ENCODE measurements at regions not wholly inside any gene's neighbourhood (a gene's known extent, or its start where the extent isn't known, plus 50 kb on each side); places are given as distances from the start of the nearest gene placed in this dataset.

DNA sequence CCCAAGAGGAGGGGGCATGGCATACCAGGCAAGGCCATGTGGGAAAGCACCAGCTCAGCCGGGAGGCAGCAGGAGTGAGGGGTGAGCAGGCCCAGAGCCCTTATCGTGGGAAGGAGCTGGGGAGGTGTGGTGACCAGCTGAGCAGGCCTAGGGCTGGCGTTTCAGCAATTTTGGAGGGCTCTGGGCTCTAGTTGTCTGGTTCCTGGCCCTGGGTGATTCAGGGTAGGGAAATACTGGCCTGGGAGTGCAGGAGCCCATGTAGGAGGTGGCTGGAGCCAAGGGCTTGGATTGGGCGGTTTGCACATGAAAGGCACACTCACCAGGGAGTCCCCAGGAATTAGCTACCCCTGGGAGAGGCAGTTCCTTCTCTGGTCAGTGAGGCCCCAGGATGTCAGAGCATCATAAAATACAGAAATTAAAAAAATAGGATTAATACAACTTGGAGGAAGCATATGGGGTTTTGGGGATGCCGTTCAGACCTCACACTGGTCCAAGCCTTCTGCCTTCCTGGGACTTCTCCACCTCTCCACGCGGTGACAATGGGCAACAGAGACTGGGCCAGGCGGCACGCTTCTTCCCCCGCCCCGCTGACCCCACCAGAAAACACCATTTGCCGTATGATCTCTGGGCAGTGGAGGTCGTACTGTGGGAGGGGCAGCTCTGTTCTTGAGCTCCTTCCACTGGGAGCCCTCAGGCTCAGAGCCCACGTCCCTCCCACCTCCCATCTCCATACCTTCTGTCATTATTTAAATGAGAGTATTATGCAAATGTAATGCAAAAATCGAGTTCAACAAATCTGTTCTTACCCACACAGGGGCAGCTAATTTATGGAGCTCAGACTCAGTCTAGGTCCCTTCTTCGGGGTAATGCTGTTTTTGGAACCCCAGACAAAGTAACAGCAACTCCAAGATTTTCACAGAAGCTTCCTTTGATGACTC lies 133.0 kb upstream of the FAM20C start:
- Histone ChIP-seq H3K36me3 (ENCODE audit: insufficient read depth in 1 of 2, low read depth in 1 of 2) (no peaks in the 10 kb centered on the region), H3K4me3 (no peak overlapping the region), H3K4me1 (peaks cover 3% of the 10 kb centered on the region), H3K27ac (no peak overlapping the region), H3K27me3 (ENCODE audit: insufficient read depth in 3 of 3, low read length in 2 of 3) (no peaks in the 10 kb centered on the region), H3K9me3 (no peaks in the 10 kb centered on the region)
- intact Hi-C loops (cut with DNase I), result no loop called here
- WGBS, 3 donors, result 71 to 72% (median 71%) methylated on average over 16 of the region's 16 CpGs
- DNase-seq (no peak), ATAC-seq (no peak)
- TF ChIP-seq, protein P1, sequence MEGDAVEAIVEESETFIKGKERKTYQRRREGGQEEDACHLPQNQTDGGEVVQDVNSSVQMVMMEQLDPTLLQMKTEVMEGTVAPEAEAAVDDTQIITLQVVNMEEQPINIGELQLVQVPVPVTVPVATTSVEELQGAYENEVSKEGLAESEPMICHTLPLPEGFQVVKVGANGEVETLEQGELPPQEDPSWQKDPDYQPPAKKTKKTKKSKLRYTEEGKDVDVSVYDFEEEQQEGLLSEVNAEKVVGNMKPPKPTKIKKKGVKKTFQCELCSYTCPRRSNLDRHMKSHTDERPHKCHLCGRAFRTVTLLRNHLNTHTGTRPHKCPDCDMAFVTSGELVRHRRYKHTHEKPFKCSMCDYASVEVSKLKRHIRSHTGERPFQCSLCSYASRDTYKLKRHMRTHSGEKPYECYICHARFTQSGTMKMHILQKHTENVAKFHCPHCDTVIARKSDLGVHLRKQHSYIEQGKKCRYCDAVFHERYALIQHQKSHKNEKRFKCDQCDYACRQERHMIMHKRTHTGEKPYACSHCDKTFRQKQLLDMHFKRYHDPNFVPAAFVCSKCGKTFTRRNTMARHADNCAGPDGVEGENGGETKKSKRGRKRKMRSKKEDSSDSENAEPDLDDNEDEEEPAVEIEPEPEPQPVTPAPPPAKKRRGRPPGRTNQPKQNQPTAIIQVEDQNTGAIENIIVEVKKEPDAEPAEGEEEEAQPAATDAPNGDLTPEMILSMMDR (IDR thresholded peaks at IDR 0.05), result no peak

DNA sequence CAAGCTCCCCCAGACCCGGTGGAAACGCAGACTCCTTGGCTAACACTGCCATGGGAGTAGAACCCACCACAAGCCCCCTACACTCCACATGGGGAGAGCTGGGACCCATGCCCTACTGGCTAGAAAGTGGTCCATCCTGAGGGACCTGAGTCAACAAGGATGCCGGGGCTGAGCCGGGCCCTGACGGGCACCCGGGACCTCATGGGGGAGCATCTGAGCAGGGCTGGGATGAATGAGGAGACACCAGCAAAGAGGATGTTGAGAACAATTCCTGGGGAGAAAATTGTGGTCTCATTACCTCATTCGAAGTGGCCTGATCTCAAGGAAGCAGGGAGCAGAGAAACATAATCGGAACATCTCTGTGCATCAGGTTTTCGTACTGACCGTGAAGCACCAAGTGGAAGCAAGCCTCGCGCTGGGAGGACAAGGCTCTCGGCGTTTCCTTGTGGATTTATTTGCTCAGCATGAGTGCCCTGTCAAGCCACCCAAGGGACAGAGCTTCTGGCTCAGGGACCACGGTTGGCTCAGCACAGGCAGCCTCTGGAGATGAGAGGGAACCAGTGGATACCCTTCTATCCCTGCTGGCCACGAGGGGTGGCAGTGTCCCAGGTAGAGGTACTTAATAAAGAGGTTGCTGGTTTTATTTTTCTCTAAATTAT lies 132.2 kb upstream of the FAM20C start:
- WGBS, 3 donors, result 84 to 89% (median 84%) methylated on average over 16 of the region's 16 CpGs

DNA sequence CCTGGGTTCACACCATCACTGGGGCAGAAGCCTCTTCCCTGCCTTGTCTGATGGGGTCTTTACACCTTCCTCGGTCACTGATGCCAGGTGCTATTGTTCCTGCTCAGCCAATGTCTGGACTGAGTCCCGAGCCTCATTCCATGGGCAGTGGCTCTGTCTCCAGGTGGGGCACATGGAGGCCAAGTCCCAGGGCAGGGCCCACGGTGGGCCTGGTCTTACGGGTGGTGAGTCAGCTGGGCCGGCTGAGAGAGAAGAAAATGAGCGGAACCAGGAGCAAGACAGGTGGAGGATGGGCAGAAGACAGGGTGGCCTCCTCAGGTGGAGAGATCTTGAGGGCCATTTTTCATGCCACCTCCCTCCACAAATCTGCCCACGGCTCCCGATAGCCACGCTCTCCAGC lies 131.7 kb upstream of the FAM20C start:
- intact Hi-C loops (cut with DNase I), result no loop called here
- 88 to 93% (median 90%) methylated on average over 9 of the region's 9 CpGs for WGBS, 3 donors
- H3K4me1 ChIP-seq, result peaks cover 11% of the 10 kb centered on the region
- TF ChIP-seq, protein P1 (IDR thresholded peaks at IDR 0.05), result no peak
- H3K36me3 ChIP-seq (ENCODE audit: insufficient read depth in 1 of 2, low read depth in 1 of 2), result no peaks in the 10 kb centered on the region
- ATAC-seq (no peak), DNase-seq (peak in 1 of 2 donors; percentile 26)
- no peak overlapping the region for H3K27ac ChIP-seq
- no peaks in the 10 kb centered on the region for H3K9me3 ChIP-seq
- H3K27me3 ChIP-seq (ENCODE audit: insufficient read depth in 3 of 3, low read length in 2 of 3), result no peaks in the 10 kb centered on the region
- H3K4me3 ChIP-seq, result no peak overlapping the region

More for the DNA sequence above, 132.2 kb upstream of the FAM20C start:
- no peak overlapping the region for H3K27ac ChIP-seq
- DNase-seq (peak in 1 of 2 donors; percentile 8), ATAC-seq (no peak)
- H3K9me3 ChIP-seq, result no peaks in the 10 kb centered on the region
- no peaks in the 10 kb centered on the region for H3K27me3 ChIP-seq (ENCODE audit: insufficient read depth in 3 of 3, low read length in 2 of 3)
- H3K36me3 ChIP-seq (ENCODE audit: insufficient read depth in 1 of 2, low read depth in 1 of 2), result no peaks in the 10 kb centered on the region
- intact Hi-C loops (cut with DNase I), result no loop called here
- TF ChIP-seq, protein P1 (IDR thresholded peaks at IDR 0.05), result no peak
- H3K4me3 ChIP-seq, result no peak overlapping the region
- peaks cover 11% of the 10 kb centered on the region for H3K4me1 ChIP-seq

DNA sequence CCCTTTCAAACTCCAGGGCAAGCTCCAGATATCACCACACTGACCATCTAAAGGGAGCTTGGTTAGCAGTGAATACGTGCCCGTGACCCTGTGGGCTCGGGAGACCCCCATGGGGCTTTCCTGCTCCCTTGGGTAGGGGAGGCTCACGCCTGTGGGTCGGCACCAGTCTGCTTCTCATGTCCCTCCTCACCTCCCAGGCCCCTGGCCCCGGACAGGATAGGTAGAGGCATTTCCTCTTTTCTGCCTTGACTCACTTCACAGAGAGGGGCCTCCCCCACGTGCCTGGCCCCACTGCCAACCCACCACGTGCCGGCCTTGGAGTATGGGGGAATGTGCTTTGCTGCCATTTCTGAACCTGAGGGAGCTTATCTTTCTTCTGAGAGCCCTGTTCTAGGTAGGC lies 131.3 kb upstream of the FAM20C start:
- peaks cover 11% of the 10 kb centered on the region for H3K4me1 ChIP-seq
- ATAC-seq, result no peak
- WGBS, 3 donors, result 84 to 87% (median 85%) methylated on average over 9 of the region's 9 CpGs
- peak in 1 of 2 donors; percentile 35 for DNase-seq
- no peak overlapping the region for H3K27ac ChIP-seq
- no peak overlapping the region for H3K4me3 ChIP-seq
- no peaks in the 10 kb centered on the region for H3K9me3 ChIP-seq
- H3K27me3 ChIP-seq (ENCODE audit: insufficient read depth in 3 of 3, low read length in 2 of 3), result no peaks in the 10 kb centered on the region
- intact Hi-C loops (cut with DNase I), result no loop called here
- no peaks in the 10 kb centered on the region for H3K36me3 ChIP-seq (ENCODE audit: insufficient read depth in 1 of 2, low read depth in 1 of 2)
- TF ChIP-seq, protein P1 (IDR thresholded peaks at IDR 0.05), result no peak
